NCI-H2227 treated with DMSO at 0.1 percent for 48 hours (cell line): ENCODE measurements at regions not wholly inside any gene's neighbourhood (a gene's known extent, or its start where the extent isn't known, plus 50 kb on each side); places are given as distances from the start of the nearest gene placed in this dataset.
A peak's percentile ranks its signal among the peaks of the same experiment; 100 is the strongest.

Experiments
- DNase-seq: peaks from one replicate; lab custom pipeline; 2025; lab: John Stamatoyannopoulos, UW

DNA sequence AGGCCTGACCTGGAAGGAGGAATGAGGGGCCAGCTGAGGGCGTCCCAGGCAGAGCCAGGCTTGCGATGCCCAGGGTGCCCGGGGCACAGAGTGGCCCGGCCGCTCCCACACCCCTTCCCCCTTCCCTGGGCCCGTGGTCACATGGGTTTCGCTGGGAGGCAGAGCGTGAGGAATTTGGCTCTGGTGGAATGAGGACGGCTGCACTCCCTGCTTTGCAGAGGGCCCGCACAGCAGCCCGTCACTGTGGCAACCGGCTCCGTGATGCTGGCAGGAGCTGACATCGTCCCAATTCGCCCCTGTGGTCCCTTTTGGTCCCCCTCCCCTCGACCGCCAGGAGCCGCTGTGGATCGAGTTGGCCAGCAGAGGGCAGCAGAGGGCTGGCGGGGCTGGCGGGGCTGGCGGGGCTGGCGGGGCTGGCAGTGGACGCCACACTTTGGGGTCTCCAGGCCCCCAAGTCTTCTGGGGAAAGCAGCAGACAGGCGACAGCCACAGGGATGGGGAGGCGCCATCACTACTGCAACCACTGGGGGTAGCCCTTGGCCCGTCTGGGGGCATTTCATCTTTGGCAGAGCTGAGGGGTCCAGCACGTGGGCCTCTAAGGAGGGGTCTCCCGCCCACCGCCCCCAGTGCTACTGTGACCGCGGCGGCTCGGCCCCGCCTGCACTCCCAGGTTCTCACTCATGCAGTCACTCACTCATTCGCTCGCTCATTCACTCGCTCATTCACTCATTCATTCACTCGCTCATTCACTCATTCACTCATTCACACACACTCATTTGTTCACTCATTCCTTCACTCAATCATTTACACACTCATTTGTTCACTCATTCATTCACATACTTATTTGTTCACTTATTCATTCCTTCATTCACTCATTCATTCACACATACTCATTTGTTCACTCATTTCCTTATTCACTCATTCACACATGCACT is 49.7 kb upstream of the BHLHE23 start:
- DNase-seq = peak; percentile 75
